ENCODE measurements at regions not wholly inside any gene's neighbourhood (a gene's known extent, or its start where the extent isn't known, plus 50 kb on each side); places are given as distances from the start of the nearest gene placed in this dataset.

DNA sequence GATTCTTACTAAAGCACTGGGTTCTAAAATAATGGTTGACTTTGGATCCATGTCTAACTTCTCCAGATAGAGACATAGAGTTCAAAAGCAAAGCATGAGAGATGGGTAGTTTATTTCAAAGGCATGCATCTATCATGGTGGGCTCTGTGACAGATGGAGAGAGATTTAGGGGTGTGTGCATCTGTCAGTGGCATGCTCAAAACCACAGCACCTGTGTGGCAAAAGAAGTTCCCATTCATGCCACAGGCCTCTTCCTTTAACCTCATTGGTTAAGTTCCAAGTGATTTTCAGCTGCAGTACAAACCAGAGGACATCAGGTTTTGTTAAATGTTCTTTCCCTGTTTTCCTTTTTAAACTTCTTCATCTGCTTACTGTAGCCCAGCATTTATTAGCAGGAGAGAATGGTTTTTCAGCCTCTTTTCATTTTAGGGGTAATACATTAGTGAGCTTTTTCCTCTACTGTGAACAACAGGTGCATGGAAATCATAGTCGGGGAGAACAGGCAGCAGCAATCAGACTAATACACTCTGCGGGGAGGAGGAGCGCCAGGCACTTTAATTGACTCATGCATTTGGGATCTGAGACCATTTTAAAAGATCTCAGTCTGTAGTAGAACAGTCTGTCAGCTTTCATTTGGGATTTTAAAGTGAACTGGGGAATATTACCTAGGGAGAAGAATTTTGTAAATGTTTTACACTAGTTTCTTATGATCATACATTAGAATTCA, 52.4 kb upstream of the UPP2 start:
- no peak for DNase-seq (ENCODE audit: low spot score)

DNA sequence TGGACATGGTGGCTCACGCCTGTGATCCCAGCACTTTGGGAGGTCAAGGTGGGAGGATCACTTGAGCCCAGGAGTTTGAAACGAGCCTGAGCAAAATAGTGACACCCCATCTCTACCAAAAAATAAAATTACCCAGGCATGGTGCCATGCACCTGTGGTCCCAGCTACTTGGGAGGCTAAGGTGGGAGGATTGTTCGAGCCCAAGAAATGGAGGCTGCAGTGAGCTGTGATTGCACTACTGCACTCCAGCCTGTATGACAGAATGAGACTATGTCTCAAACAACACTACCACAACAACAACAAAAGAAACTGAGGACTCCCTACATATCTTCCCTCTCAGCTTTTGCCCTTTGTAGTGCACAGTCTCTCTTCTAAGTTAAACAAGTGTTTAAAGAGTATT, 53.3 kb upstream of the UPP2 start:
- no peak for DNase-seq (ENCODE audit: low spot score)

DNA sequence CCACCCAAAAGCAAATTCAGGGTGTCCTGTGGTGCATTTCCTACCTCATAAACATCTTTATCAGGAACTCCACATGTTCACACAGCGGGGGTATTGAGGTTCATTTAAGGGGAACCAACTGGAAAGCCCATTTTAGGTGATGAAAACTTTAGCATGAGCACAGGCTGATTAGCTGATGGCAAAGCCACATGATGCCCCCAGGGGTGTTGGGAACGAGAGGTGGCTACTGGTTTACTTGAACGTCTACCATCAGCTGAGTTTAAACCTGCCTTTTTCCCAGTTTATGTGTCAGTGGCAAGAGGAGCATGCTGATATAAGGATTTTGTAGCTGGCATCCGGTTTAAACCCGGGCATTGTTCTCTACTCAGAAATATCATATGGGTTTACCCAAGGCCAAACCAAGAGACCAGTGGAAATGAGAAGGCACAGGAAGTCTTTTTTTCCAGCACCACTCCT, 54.5 kb upstream of the UPP2 start:
- DNase-seq (ENCODE audit: low spot score): no peak

DNA sequence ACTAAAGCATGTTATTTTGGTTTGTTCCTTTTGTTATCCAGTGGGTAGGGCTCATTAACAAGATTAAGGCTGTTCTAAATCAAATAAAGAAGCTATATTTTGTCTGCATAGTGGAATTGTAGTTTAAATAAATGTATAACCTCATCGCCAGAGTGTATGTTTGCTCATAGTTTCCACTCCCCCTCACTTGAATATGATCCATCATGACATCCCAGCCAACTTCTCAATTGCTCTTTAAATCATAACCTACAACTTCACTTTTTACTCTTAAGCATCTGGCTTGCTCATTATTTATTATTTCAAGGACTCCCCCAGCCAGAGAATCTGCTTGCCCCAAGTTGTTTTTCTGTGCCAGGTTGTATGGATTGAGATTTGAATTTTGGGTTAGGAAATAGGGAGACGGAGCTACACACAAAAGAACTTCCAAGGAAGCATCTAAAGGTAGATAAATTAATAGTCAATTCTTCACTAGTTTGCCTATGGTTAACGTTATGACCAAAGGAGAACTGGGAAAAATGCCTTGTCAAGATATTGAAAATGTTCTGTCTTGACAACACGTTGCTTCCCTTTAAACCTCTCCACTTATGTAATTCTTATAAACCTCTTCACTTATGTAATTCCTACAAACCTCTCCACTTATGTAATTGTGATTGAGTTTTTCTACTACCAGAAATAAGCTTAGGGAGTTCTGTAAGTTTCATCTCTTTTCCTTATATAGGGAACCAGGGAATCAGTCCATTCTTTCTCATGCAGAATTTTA, 55.4 kb upstream of the UPP2 start:
- no peak for DNase-seq (ENCODE audit: low spot score)

DNA sequence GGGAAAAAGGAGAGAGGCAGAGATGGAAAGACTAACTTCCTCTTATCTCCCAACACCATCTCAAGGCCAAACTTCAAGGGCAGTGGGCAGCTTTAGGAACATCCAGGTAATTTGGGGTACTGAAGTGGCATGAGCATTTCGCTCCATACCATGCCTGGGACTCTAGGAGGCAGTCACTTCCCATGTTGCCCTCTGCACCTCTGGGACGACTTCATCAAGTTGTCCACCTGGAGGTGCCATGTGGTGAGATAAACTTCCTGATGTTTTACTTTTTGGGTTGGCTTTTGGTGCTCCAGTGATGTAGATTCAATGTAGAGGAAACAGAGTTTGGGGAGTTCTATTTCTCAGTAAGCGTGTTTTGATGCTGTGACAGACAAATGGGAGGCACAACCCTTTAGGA, 56.3 kb upstream of the UPP2 start:
- DNase-seq (ENCODE audit: low spot score): no peak

DNA sequence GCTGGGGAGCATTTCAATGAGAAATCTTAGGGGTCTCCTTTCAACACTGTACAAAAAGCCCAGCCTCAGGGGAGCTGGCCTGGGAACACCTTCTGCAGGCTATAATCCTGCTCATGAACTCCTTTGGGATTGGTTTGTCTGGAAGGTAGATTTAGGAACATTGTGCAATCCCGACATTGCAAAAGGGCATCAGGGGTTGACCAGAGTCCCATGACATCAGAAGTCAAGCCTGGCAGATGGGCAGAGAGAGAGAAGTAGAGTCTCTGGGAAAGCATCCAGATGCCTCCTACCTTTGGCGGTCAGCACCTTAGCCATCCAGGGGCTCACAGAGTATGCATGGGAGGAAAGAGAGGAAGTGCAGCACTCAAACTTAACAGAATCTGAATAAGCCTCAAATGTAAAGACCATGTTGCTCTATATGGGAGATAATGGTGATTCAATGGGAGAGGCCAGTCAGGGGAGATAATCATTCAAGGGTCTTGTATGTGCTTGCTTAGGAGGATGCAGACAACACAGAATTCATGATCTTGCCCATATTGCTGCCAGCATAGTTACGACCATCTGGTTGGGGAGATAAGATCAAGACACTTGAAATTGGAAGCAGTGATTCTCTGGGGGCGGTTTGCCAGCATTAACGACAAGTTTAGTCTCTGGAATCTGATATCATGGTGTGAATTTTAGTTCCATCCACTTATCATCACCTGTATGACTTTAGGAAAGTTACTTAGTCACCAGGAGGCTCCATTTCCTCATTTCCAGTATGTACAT, 58.3 kb upstream of the UPP2 start:
- DNase-seq (ENCODE audit: low spot score): no peak

DNA sequence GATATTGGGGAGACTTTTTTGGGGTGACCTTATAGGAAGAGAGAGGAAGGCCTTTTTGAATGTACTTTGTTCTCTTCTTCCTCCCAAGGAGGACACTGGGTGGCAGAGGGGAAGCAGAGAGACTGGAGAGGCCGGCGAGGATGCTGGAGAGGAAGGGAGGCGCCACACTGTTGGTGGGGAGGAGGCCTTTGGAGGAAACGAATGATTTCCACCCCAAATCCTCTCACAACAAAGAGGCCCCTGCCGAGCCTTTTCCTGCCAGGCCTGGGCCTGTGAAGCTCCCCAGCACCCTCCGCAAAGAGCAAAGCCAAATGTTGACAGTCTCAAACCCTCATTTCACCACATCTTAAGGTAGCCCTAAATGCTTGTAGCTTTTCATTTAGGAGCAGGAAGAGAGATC, 59.0 kb upstream of the UPP2 start:
- no peak for DNase-seq (ENCODE audit: low spot score)

DNA sequence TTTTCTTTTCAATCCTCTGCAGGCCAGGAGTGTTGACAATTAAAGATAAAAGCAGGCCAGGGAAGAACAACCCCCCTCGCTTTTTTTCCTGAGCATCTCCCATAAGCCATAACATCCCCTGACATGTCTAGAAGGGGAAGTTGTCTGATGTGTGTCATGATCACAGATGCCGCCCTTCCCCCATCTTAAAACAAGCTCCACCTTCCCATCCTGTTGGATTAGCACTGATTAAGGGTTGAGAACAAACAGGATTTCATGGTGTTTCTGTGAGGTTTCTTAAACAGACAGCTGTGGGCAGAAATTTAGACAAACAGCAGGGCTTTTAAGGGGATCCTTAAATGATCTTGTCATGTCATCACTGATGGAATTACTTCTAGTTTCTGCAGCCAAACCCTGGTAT, 59.4 kb upstream of the UPP2 start:
- no peak for DNase-seq (ENCODE audit: low spot score)

DNA sequence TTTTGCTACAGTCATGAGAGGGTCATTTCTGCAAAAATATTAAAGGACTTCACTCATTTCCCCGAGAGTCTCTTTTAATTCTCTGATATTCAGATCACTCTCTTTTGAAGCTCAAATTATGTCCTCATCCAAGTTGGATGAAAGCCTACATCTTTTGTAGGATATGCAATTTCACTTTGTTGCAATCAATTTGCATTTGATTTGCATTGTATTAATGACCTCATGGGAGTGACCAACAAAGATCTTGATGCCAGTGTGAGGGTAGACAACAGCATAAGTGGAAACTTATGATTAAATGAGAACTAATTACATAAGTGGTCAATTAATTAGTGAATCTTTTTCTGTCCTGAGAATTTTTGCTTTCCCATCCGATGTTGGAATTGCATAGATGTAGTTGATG, 60.3 kb upstream of the UPP2 start:
- DNase-seq (ENCODE audit: low spot score): no peak

DNA sequence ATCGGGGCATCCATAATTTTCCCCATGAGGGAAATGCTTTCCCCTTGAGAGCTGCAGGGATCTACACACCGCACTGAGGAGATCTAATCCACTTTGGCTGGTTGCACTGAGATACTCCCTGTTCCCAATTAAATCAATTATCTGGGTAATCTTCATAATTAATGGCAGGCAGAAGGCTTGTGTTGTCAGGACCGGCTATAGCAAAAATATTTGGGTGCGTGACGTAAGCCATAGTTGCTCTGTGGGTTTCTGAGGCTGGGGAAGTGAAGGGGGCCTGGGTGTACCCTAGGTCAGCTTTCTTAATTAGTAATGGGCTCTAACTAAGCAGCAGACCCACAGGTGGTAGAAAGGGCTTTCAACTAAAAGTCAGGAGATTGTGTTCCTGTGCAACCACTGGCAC, 62.8 kb upstream of the UPP2 start:
- no peak for DNase-seq (ENCODE audit: low spot score)

DNA sequence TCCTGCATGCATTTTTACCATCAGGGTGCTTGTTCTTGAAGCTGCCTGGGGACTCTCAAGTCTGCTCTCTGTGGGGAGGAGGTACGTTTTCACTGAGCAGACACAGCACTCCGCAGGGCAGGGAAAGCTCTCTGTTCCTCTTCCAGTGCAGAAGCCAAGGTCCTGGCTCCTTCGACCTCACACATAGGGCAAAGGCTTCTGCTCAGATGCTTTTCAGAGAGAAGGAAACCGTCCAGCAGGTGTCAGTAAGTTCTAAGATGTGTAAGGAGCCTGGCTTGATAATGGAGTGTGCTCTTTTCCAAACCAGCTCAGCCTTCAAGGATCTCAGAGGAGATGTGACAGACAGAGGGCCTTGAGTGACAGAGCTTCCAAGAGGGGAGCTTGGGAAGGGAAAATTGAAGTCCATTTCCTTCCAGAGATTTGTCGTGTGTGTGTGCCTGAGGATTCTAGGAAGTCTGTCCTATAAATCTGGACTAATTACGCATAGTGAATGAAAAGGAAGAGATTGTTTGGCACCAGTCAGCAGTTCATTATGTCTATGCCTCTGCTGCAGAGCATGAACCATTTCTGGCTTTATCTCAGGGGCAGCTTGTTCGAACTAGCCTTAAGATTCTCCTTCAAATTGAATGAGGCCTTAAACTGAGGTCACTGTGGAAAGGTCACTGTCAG, 67.3 kb upstream of the UPP2 start:
- DNase-seq (ENCODE audit: low spot score): peak; percentile 70

DNA sequence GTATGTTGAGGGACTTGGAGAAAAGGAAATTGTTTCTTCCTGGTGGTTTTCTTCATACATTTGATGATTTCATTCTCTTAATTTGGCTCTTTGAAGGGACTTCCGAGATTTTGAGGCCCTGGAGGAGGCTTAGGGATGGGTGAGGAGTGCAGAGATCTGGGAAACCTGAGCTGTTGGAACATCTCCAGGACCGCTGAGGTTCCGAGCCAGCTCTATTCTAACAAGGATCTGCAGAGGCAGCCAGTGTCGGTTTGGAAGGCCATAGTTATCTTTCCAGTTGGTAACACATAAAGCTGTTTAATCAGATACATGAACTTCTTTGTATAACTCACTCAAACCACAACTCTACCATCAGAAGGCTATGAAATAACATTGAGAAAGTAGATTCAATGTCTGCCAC, 70.3 kb upstream of the UPP2 start:
- DNase-seq (ENCODE audit: low spot score): no peak

DNA sequence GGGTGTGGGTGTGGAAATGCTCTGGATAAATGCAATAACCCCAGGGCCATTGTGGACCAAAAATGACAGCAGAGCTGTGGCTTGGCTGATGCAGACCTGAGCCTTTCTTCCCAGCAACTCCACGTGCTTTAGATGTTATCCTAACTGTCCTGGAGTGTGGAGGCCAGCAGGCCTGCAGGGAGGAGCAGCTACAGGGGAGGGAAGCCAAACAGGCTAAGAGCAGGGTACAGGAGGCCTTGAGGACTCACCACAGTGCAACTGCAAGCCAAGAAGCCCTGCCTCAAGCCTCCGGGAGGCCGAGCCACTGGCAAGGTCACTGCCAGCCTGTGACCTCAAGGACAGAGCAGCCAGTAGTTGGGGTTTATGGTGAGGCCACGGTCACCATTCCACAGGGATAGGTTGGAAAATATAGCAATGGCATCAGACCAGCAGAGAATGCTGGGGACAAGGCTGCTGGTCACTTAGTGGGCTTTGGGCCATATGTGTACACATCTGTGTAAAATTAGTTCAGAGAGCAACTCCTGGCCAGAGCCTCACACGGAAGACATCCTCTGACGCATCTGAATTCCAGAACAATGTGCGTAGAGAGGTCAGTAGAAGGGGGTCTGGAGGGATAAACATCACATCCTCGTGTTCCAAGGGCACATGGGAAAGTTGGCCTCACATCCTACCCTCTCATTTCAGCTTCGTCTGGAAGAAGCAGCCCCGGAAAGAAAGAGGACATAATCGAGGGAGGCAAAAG, 76.2 kb upstream of the UPP2 start:
- peak; percentile 82 for DNase-seq (ENCODE audit: low spot score)

DNA sequence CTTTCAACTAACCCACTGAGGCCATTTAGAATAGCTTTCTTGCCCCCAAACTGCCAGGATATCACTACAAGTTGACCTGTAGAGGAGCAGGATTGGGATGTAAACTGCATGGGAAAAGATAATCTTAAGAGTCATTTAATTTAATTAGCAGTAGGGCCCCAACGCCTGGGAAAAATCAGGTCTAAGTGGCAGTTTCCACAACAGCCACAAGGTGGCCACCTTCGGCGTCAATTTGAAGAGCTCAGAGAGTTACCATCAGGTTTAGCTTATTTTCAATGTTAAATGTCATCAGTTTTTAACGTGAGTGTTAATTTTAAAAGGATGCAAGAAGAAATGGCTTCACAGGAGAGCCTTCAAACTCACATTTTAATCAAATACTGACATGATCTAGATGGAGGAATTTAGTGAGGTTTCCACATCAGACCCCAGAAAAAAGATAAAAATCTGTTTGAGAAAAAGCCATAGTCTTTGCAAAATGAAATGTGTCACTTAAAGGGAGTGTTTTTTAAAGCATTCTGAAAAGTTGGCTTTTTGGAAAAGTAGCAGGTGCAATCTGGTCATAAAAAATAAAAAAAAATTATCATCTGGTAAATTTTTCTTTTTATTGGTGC, 77.3 kb upstream of the UPP2 start:
- peak; percentile 58 for DNase-seq (ENCODE audit: low spot score)

DNA sequence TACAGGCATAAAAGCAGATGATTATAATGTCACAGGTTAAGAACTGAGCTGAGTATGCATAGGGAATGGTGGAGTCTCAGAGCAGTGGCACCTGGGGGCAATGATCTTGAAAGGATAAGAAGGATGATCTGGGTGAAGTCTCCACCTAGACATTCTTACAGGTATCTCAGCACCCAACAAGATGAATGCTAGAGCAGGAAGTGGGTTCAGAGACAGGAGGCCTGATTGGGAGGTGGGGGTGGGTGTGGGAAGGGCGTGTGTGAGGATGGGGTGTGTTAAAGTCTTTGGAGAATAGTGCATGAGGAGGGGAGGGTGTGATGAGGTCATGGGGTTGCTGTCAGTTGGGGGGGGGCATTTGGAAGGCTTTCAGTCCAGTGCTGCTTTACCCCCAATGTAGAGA, 78.8 kb upstream of the UPP2 start:
- no peak for DNase-seq (ENCODE audit: low spot score)

DNA sequence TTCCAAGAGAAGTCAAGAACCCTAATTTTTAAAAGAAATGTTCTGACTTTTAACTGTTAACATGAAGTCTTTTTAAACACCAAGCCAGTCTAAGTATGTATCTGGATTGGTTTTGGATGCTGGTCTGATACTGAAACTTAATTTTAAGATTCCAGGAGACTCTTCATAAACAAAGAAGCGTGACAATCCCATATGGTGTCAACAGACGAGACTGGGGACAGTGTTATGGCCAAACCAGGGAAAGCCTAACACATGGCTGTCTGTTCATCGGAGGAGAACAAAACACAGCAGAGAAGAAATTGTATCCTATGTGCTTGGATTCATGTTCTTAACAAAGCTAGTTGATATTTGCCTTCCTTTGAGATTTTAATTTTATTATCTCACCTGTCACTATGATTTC, 80.5 kb upstream of the UPP2 start:
- DNase-seq (ENCODE audit: low spot score): no peak

DNA sequence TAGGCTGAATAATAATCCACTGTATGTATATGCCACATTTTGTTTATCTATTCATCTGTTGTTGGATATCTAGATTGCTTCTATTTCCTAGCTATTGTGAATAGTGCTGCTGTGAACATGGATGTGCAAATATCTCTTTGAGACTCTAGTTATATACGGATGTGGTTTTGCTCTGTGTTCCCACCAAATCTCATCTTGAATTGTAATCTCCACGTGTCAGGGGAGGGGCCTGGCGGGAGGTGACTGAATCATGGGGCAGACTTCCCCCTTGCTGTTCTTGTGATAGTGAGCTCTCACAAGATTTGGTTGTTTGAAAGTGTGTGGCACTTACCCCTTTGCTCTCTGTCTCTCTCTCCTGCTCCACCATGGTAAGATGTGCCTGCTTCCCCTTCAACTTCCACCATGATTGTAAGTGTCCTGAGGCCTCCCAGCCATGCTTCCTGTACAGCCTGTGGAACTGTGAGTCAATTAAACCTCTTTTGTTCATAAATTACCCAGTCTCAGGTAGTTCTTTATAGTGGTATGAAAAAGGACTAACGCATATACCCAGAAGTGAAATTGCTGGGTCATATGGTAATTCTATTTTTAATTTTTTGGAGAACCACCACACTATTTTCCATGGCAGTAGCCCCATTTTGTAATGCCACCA, 86.1 kb upstream of the UPP2 start:
- DNase-seq (ENCODE audit: low spot score): no peak

DNA sequence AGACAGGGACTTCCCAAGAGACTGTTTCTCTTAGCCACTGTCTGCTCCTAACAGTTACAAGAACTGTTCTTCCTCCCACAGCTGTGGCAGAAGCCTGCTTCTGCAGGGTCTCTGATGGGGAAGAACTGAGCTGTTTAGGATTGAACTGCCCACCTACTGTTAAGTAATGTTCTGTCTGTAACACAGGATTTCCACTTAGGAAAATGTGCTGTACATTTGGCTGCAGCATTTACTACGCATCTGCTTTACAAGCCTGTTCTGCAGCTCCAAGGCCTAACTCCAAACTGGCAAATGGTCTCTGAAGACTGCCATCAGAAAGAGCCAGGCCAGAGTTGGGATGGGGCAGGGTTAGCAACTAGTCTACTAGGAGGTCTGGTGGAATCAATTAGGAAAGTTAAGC, 87.8 kb upstream of the UPP2 start:
- DNase-seq (ENCODE audit: low spot score): no peak

DNA sequence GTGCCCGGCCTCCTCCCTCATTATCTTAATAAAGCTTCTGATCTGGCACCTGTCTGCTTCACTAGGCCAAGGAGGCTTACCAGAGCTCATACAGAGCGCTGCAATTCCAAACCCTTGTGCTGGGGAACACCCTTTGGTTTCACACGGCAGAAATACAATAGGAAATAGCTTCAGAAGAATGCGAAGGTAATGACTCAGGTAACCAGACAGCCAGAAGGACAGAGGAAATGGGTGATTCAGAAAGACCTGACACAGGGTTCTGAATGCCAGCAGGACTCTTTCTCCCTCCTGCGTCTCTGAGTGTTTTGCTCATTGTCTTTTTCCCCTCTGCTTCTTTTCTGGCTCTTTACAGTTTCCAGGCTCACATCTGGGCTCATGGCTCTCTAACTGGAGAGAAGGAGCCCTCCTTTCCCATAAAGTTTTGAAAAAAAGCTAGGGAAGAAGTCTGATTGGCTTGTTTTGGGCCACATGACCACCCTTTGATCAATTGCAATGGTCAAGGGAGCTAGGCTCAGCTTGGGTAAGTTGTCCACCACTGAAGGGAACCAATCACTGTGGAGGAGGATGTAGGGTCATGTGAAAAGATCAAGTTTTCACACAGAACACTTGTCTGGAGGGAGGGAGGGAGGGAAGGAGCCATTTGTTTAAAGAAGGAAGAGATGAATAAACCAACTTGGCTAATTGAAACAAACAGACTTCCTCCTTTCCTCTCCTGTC, 90.5 kb upstream of the UPP2 start:
- DNase-seq (ENCODE audit: low spot score): no peak

DNA sequence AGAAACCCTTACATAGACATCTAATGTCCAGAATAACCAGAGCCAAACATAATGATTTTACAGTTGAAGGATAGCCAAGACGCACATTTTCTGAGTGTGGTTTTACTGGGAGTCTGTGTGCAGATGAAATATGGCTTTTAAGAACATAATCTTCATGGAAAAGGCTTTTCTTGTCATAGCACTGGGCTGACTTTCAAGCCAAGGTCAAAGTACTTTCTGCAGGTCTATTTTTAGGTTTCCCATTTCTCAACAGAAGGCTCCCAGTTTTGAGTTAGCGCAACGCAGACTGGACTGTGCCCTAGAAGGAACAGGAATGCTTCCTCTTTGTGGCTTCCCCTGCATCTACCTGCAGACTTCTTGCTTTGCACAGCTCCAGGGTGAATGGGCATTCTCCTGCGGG, 92.3 kb upstream of the UPP2 start:
- no peak for DNase-seq (ENCODE audit: low spot score)
